Fibroblast of pulmonary artery (primary cell): ENCODE measurements at regions not wholly inside any gene's neighbourhood (a gene's known extent, or its start where the extent isn't known, plus 50 kb on each side); places are given as distances from the start of the nearest gene placed in this dataset.
"Not testable (repeated sequence)": the region's sequence is repeated elsewhere in the genome, so short reads cannot be mapped to it uniquely, and the experiment has no call there.

Source experiments
- DNase-seq: peaks from one replicate; pipeline ENCODE4 v3.0.0-alpha.2; 2010; ENCODE audit warnings: low read depth
- H3K4me3 ChIP-seq: replicated peaks from 2 replicates; pipeline ENCODE4 v1.5.1; 2011; ENCODE audit warnings: low read depth, mild to moderate bottlenecking, control low read depth, low read length, moderate library complexity
- CTCF ChIP-seq: IDR thresholded peaks from 2 replicates; pipeline ENCODE4 v1.5.1; 2011; ENCODE audit warnings: mild to moderate bottlenecking, control low read depth, low read length, inconsistent platforms; ENCODE audit errors: missing control alignments

- TF ChIP-seq CTCF, result no peak
- no peak overlapping the region for H3K4me3 ChIP-seq
- DNase-seq, result no peak
These were observed 177.6 kb downstream of the IRF8 start for GRCh38 chr16:86076606-86077005.

GRCh38 chr16:86077243-86077940 lies 178.4 kb downstream of the IRF8 start:
- TF ChIP-seq CTCF, result no peak
- no peak overlapping the region for H3K4me3 ChIP-seq
- no peak for DNase-seq

- no peak overlapping the region for H3K4me3 ChIP-seq
- no peak for DNase-seq
- no peak for TF ChIP-seq CTCF
These were observed 179.2 kb downstream of the IRF8 start for GRCh38 chr16:86078121-86078600.

GRCh38 chr16:86078711-86079110 lies 179.7 kb downstream of the IRF8 start:
- not testable (repeated sequence) for DNase-seq, H3K4me3 ChIP-seq

GRCh38 chr16:86079255-86079885 lies 180.4 kb downstream of the IRF8 start:
- no peak for TF ChIP-seq CTCF
- no peak overlapping the region for H3K4me3 ChIP-seq
- DNase-seq, result no peak

GRCh38 chr16:86080131-86080875 lies 181.3 kb downstream of the IRF8 start:
- TF ChIP-seq CTCF, result no peak
- H3K4me3 ChIP-seq, result no peak overlapping the region
- DNase-seq, result no peak

GRCh38 chr16:86080982-86081381 lies 182.0 kb downstream of the IRF8 start:
- no peak for DNase-seq
- no peak for TF ChIP-seq CTCF
- H3K4me3 ChIP-seq, result no peak overlapping the region
